Mesothelial cell of epicardium (in vitro differentiated cells): ENCODE measurements at regions not wholly inside any gene's neighbourhood (a gene's known extent, or its start where the extent isn't known, plus 50 kb on each side); places are given as distances from the start of the nearest gene placed in this dataset.
"Not testable (repeated sequence)": the region's sequence is repeated elsewhere in the genome, so short reads cannot be mapped to it uniquely, and the experiment has no call there.

Experiments
- DNase-seq, 2 experiments: peaks; one replicate each; pipeline ENCODE4 v3.0.0; 2021; ENCODE audit warnings: low spot score in 2 of 2; ENCODE audit not compliant: unreplicated experiment in 2 of 2
- H3K27ac Mint-ChIP-seq: 2 replicates; pipeline ENCODE4 v1.8.0; 2021; ENCODE audit warnings: mixed read lengths
- H3K27me3 Mint-ChIP-seq: 2 replicates; pipeline ENCODE4 v1.8.0; 2021; ENCODE audit warnings: low read depth, mixed read lengths
- H3K36me3 Mint-ChIP-seq: 2 replicates; pipeline ENCODE4 v1.8.0; 2021; ENCODE audit warnings: mixed read lengths
- H3K4me1 Mint-ChIP-seq: 2 replicates; pipeline ENCODE4 v1.8.0; 2021; ENCODE audit warnings: mixed read lengths
- H3K4me3 Mint-ChIP-seq: 2 replicates; pipeline ENCODE4 v1.8.0; 2021; ENCODE audit warnings: mild to moderate bottlenecking, moderate library complexity, mixed read lengths
- H3K9me3 Mint-ChIP-seq: 2 replicates; pipeline ENCODE4 v1.8.0; 2021; ENCODE audit warnings: mixed read lengths
- CTCF ChIP-seq: fragments of 200-600 bp; sonication (generic); IDR thresholded peaks from one replicate; pipeline ENCODE4 v1.5.0; 2021; ENCODE audit warnings: antibody characterized with exemption; ENCODE audit not compliant: unreplicated experiment

GRCh38 chr15:49721621-49722020 lies 100.8 kb downstream of the DTWD1 start:
- no peaks in the 10 kb centered on the region for H3K4me1 Mint-ChIP-seq

GRCh38 chr15:49723981-49724380 lies 103.1 kb downstream of the DTWD1 start:
- Mint-ChIP-seq H3K9me3 (peaks cover 27% of the 10 kb centered on the region), H3K27me3 (no peaks in the 10 kb centered on the region), H3K4me3 (no peak overlapping the region), H3K4me1 (no peaks in the 10 kb centered on the region), H3K27ac (no peak overlapping the region), H3K36me3 (no peaks in the 10 kb centered on the region)
- no peak for DNase-seq
- no peak for TF ChIP-seq CTCF

More at GRCh38 chr15:49721621-49722020, 100.8 kb downstream of the DTWD1 start:
- no peak for DNase-seq
- H3K9me3 Mint-ChIP-seq, result peaks cover 16% of the 10 kb centered on the region
- H3K36me3 Mint-ChIP-seq, result no peaks in the 10 kb centered on the region
- no peak overlapping the region for H3K4me3 Mint-ChIP-seq
- TF ChIP-seq CTCF, result no peak
- no peaks in the 10 kb centered on the region for H3K27me3 Mint-ChIP-seq
- H3K27ac Mint-ChIP-seq, result no peak overlapping the region

- H3K36me3 Mint-ChIP-seq, result no peaks in the 10 kb centered on the region
- H3K27me3 Mint-ChIP-seq, result no peaks in the 10 kb centered on the region
- peaks cover 34% of the 10 kb centered on the region for H3K9me3 Mint-ChIP-seq
- TF ChIP-seq CTCF, result no peak
- no peaks in the 10 kb centered on the region for H3K4me1 Mint-ChIP-seq
- no peak overlapping the region for H3K4me3 Mint-ChIP-seq
- no peak for DNase-seq
- no peak overlapping the region for H3K27ac Mint-ChIP-seq
Observed at GRCh38 chr15:49731187-49732099, 110.6 kb downstream of the DTWD1 start.

GRCh38 chr15:49732109-49732508 lies 111.3 kb downstream of the DTWD1 start:
- H3K4me3 Mint-ChIP-seq, H3K27me3 Mint-ChIP-seq, H3K36me3 Mint-ChIP-seq, DNase-seq, H3K4me1 Mint-ChIP-seq, H3K27ac Mint-ChIP-seq: not testable (repeated sequence)
- peaks cover 33% of the 10 kb centered on the region for H3K9me3 Mint-ChIP-seq

- not testable (repeated sequence) for H3K4me1 Mint-ChIP-seq, DNase-seq, H3K27ac Mint-ChIP-seq, H3K27me3 Mint-ChIP-seq, H3K4me3 Mint-ChIP-seq, H3K36me3 Mint-ChIP-seq
- peaks cover 32% of the 10 kb centered on the region for H3K9me3 Mint-ChIP-seq
Observed at GRCh38 chr15:49734089-49734488, 113.2 kb downstream of the DTWD1 start.

GRCh38 chr15:49734831-49735508 lies 114.1 kb downstream of the DTWD1 start:
- no peak for TF ChIP-seq CTCF
- Mint-ChIP-seq H3K27ac (no peak overlapping the region), H3K9me3 (peaks cover 30% of the 10 kb centered on the region), H3K36me3 (no peaks in the 10 kb centered on the region), H3K27me3 (no peaks in the 10 kb centered on the region), H3K4me3 (no peak overlapping the region), H3K4me1 (no peaks in the 10 kb centered on the region)
- DNase-seq, result no peak
